GM21737 (cell line): ENCODE measurements at regions not wholly inside any gene's neighbourhood (a gene's known extent, or its start where the extent isn't known, plus 50 kb on each side); places are given as distances from the start of the nearest gene placed in this dataset.

Source experiments
- ATAC-seq: cut with Tn5 transposase; IDR thresholded peaks from one replicate; pipeline ENCODE4 v1.9.1; 2021; ENCODE audit warnings: mild to moderate bottlenecking, moderate library complexity; ENCODE audit not compliant: unreplicated experiment

DNA sequence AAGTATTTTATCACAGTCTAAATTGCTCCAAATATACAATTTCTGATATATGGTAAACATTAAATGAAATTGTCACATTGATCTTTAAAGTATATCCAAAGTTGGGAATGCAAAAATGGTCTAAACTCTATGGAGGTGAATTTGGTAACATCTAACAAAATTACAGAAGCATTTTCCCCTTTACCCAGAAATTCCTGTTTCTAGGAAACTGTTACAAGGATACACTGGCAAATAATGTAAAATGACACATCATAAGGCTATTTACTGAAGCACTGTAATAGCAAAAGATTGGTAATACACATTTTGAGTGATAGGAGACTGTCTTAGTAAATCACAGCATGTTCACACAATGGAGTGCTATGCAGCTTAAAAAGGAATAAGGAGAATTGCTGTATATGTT, 50.0 kb upstream of the SLCO2A1 start:
- no peak for ATAC-seq
